CD4-positive, alpha-beta T cell treated with Interleukin-6 for 4 hours (primary cell): ENCODE measurements at regions not wholly inside any gene's neighbourhood (a gene's known extent, or its start where the extent isn't known, plus 50 kb on each side); places are given as distances from the start of the nearest gene placed in this dataset.

ENCODE experiments used
- DNase-seq: peaks from one replicate; pipeline ENCODE4 v3.0.0-alpha.2; 2020; ENCODE audit warnings: mixed read lengths

- no peak for DNase-seq
Observed at GRCh38 chr4:24144381-24144780, 254.5 kb upstream of the PPARGC1A start.

GRCh38 chr4:24143741-24144140 lies 253.9 kb upstream of the PPARGC1A start:
- DNase-seq, result no peak

- no peak for DNase-seq
Observed at GRCh38 chr4:24141836-24142235, 252.0 kb upstream of the PPARGC1A start.

DNA sequence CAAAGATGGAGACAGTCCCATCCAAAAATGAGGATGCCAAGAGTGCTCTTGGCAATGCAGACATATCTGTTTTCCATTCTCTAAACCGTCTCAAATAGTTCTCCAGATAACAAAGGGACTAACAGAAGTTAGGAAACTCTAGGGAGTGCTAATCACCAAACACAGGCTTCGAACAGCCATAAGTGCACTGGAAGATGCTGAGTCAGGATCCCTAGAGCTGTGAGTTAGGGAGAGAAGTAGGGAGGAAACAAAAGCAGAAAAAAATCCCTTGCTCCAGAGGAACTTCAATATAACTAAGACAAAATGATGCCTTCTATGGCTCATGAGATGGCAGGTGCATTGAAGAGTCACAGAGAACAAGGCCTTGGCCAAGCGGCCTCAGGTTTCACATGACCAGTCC lies 251.0 kb upstream of the PPARGC1A start:
- no peak for DNase-seq

DNA sequence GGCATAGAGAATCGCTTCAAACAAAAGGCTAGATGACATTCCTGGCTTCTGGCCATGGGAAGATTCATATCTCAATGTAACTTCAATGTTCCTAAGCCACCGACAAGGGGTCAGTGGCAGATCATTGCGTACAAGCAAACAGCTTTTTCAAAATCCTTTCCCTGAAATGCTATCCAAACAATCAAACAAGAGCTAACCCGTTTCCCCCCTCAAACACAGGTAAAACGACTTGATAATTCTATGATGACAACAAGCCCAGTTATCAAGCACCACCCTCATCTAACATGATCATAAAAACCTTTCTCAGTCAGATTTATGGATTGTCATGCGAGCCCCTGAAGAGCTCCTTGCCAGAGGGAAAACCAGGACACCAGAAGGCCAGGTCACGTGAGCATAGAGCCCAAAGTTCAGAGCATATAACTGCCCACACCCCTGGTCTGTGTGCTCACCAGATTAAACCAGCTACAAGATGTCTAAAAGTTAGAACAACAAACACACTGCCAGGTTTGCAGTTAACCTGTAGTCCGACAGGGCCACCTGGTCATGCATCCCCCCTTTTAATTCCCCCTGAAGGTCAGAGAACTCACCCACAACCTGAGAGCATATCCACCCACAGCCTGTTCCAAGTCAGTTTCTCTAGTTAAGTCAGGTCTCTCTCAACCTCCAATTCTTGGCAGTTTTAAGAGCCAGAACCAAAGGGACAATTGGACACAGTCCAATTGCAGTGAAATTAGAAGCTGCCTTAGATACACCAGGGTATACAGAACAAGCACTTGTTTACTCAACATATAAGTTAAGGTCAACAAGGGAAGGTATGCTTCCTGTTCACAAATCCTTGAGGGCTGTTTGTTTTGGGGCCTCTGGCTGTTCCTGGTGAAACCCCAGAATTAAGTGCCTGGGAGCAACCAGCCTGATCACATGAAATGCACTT lies 248.1 kb upstream of the PPARGC1A start:
- DNase-seq, result no peak

- DNase-seq, result no peak
Observed at GRCh38 chr4:24131954-24132673, 242.3 kb upstream of the PPARGC1A start.

GRCh38 chr4:24130637-24131036 lies 240.8 kb upstream of the PPARGC1A start:
- DNase-seq, result no peak

GRCh38 chr4:24126776-24127175 lies 236.9 kb upstream of the PPARGC1A start:
- DNase-seq, result no peak

GRCh38 chr4:24121395-24122175 lies 231.7 kb upstream of the PPARGC1A start:
- DNase-seq, result no peak

- no peak for DNase-seq
Observed at GRCh38 chr4:24117975-24118374, 228.1 kb upstream of the PPARGC1A start.

GRCh38 chr4:24116107-24116506 lies 226.3 kb upstream of the PPARGC1A start:
- no peak for DNase-seq

DNA sequence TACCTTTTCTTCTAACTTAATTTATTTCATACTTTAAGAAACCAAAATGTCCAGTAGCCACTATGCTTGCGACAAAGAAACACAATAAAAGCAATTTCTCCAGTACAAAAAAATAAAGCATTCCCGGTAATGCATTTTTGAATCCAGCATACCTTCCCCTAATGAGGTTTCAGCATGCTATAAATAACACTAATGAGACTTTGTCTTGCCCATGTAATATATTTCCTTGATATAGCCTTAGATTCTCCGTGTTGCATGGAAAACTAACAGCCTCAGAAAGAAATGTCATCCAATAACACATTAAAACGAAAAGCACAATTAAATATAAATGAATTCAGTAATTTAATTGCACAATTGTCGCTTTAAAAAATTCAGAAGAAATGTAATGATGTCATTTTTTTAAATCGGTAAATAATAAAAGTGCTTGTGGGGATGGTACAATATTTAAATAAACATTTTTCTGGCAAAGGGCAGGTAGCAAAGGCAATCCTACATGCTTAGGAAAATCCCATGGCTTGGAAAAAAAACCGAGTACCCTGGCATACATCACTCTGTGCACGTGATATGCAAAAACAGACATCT lies 225.2 kb upstream of the PPARGC1A start:
- no peak for DNase-seq

DNA sequence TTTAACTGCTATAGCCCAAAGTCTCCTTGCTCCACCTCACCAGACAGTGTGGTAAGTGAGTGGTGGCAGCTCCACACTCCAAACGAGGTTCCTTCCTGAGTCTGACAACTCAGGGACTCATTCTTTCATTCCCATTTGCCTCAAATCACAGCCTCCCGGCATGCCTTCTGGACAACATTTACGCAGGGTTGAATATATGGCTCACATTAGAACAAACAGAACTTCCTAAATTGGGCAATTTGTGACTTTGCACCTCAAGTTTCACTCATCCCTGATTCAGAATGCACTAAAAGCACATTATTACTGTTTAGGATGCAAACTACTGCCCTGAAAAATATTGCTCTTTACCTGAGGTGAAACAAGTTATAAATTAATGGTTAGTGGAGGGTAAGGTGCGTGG lies 224.6 kb upstream of the PPARGC1A start:
- no peak for DNase-seq

GRCh38 chr4:24112466-24112865 lies 222.6 kb upstream of the PPARGC1A start:
- no peak for DNase-seq

DNA sequence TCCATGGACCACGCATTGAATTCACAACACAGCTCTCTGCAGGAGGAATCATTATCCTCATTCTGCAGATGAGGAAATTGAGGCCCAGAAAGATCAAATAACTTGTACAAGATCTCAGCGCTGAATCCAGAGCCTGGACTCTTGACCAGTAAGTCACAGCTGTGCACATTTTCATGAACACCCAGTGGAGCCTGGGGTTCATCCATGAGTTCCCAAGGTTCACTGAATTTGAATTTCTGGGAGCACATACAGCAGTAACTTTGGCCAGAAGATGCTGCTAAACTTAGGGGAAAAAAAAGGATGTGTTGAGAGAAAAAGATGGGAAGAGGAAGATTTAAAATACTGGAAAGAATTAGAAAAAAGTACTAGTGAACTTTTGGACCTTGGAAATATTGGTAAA lies 218.7 kb upstream of the PPARGC1A start:
- no peak for DNase-seq

DNA sequence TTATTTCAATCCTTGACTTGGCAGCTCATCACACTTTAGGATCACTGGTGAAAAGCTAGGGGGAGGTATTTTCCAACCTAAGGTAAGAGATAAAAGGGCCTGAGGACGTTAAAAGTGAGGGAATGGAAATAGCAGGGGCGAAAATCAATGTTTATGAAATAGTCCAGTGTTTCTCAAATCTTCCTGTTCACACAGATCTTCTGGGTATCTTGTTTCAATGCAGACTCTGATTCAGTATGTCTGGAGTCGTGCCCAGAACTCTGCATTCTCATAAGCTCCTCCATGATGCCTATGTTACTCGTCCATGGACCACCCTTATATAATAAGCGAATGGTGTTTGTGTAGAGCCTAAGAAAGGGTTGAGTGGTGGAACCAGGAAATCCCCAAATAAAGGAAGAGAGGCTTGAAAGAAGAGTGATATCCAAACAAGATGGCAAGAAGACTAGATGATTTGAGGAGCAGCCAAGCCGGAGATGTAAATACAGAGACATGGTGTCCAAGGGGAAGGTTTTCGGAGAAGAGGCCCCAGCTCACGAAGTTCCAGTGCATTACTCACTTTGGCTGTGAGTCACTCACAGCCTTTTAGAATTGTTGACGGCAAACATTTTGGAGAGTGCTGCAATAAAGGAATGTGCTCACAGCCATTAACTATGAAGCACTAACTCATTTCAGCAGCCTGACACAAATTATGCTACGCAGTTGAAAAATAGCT lies 215.6 kb upstream of the PPARGC1A start:
- no peak for DNase-seq

DNA sequence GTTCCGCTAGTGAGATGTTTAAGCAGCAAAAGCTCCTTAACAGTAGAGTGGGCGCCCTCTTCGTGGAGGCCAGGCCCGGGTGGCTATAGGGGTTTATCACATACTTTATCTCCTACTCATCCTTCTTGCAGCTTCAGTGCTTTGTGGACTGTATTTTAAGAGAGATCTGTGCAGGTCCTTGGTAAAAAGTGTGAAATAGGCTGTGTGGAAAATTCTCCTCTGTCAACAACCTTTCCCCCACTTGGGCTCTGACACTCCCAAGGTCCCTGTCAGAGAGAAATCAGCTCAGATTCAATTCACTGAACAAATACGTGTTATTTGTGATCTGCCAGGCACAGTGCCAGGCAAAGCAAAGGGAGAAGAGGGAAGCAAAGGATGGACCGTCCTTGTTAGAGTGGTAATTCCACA lies 214.3 kb upstream of the PPARGC1A start:
- no peak for DNase-seq

- DNase-seq, result no peak
Observed at GRCh38 chr4:24103434-24104157, 213.7 kb upstream of the PPARGC1A start.

- DNase-seq, result no peak
Observed at GRCh38 chr4:24102621-24103020, 212.8 kb upstream of the PPARGC1A start.

DNA sequence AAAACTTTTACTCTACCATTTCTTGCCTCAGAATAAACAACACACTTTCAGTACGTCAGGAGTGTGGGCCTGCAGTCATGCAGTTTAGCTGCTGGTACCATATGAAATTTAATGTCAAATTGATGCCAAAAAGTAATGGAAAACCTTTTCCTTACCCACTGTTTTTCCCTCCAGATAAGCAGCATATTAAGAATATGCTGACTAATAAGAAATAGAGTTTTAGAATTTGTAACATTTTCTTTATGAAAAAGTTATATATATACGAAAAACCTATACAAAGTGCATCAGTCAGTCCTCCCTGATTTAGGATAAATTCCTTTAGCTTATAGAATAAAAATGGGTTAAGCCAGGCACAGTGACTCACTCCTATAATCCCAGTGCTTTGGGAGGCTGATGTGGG lies 206.8 kb upstream of the PPARGC1A start:
- no peak for DNase-seq

DNA sequence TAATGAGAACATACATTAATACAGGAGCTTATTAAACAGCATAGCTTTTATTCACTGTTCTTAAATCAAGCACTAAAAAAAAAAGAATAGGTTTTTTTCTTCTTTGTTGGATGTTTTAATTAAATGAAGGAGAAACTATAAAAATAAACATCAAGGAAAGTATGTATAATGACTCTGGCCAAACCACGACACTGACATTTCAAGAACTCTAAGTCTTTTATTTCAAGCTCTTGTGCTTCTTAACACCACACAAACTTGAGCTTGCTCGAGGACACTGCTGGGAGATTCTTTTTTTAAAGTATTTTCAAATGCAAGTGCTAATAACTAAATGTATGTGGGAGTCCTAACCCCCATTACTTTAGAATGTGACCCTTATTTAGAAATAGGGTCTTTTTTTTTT lies 204.9 kb upstream of the PPARGC1A start:
- DNase-seq, result no peak

DNA sequence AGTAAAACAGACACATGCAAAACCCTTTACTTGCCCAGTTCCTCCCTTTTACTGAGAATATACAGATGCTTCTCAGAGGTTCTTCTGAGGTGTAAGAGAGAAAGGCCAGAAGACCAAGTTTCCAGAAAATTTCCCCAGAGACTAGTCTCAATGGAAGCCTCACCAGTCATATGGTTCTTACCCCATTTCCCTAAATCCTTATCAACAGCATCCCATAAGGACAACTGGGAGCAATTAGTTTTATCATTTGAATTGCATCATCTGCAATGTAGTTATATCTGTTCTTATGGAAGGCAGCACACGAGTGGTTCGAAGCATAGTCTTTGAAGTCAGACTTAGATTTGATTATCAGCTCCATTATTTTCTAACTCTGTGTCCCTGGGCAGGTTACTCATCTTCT lies 203.6 kb upstream of the PPARGC1A start:
- DNase-seq, result no peak
